ENCODE measurements at regions not wholly inside any gene's neighbourhood (a gene's known extent, or its start where the extent isn't known, plus 50 kb on each side); places are given as distances from the start of the nearest gene placed in this dataset.

GRCh38 chr3:65114041-65114440 lies 426.2 kb upstream of the ADAMTS9 start:
- DNase-seq (ENCODE audit: low spot score): no peak

- no peak for DNase-seq (ENCODE audit: low spot score)
Observed at GRCh38 chr3:65112751-65113300, 425.0 kb upstream of the ADAMTS9 start.

GRCh38 chr3:65110661-65111060 lies 422.9 kb upstream of the ADAMTS9 start:
- no peak for DNase-seq (ENCODE audit: low spot score)

DNA sequence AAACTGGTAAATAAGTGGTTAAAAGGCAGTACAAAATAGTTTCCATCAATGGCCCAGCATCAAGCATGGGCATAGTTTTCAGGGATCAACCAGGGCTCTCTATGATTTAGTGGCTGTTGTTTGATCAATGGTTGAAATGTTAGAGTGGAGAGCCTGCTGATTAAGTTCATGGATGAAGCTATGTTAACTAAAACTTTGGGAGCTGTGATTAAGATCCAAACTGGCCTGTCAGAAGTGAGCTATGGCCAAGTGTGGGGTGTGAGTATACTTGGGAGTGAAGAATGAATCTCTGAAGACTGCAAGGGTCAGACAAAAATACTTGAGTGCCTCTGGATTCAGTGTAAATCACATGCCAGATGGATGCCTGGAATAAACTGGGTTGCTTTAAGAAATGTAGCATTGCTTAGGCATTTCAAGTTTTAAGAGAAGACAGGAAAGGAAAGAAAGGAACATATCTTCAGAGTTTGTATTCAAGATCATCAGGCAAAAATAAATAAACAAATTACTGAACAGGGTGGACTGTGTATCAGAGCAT lies 422.2 kb upstream of the ADAMTS9 start:
- DNase-seq (ENCODE audit: low spot score): no peak

DNA sequence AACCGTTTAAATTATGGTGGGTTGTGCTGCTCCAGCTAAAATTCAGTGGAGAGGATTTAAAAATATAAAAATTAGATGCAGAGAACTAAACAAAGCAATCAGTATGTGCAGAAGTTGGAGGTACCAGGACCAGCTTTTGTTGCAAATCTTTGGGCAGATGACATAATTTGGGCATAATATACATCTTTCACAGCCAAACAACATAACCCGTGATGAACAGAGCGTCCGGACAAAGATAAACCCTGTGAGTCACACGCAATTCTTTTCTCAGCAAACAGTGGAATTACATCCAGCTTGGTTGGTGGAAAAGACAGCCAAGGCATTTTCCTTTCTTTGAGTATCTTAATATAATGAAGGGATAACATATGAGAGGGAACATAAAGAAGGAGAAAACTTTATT lies 419.4 kb upstream of the ADAMTS9 start:
- peak; percentile 38 for DNase-seq (ENCODE audit: low spot score)

- DNase-seq (ENCODE audit: low spot score): no peak
Observed at GRCh38 chr3:65101450-65101849, 413.6 kb upstream of the ADAMTS9 start.

- no peak for DNase-seq (ENCODE audit: low spot score)
Observed at GRCh38 chr3:65098400-65098799, 410.6 kb upstream of the ADAMTS9 start.

- no peak for DNase-seq (ENCODE audit: low spot score)
Observed at GRCh38 chr3:65096110-65096745, 408.4 kb upstream of the ADAMTS9 start.

DNA sequence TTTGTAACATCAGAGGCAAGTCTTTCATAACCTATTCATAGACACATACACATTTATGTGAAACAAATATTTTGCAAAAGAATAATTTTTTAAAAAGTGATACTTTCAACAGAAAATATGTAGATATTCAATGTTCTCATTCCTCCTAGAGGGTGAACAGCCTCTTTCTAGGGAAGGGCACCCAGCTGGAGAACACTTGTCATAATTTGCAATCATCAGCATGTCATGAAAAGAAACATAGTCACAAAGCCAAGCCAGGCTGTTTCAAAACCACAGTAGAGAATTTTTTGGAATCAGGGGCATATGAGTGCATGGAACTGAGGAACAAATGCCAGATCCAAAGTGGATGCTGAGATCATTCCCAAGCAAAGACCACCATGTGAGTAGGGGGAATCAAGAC lies 406.9 kb upstream of the ADAMTS9 start:
- no peak for DNase-seq (ENCODE audit: low spot score)

DNA sequence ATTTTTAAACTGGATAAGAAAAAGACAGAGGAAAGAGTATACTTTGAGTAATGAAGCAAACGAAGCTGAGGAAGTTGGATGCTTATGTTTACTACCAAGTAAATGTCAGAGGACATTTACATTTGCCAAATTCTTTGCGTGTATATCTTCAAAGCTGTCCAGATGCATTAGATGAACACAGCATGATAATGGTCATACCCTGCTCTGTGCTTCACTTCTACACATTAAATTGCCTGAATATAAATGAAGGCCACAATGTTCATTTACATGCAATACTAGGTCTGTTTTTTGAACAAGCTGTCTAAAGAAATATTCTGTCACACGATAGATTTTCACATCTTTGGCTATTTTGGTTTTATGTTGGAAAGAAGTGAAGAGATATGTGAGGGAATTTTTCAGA lies 405.8 kb upstream of the ADAMTS9 start:
- DNase-seq (ENCODE audit: low spot score): no peak

DNA sequence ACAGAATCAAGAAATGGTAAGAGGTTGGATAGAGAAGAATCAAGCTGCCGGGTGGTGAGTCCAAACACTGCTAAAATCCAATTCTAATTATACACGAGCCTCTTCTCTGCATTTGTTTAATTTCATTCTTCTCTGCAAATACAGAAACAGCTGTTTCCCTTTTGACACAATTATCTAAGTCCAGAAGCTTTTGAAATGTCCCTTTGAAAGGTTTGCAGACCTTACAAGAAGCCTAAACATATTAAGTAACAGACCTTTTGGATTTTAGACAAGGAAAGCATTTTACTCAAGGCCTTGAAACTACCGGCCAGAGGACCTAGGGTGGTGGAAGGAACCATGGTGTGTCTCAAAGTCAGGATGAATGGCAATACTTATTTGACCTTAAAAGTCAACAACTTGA lies 403.8 kb upstream of the ADAMTS9 start:
- DNase-seq (ENCODE audit: low spot score): no peak

DNA sequence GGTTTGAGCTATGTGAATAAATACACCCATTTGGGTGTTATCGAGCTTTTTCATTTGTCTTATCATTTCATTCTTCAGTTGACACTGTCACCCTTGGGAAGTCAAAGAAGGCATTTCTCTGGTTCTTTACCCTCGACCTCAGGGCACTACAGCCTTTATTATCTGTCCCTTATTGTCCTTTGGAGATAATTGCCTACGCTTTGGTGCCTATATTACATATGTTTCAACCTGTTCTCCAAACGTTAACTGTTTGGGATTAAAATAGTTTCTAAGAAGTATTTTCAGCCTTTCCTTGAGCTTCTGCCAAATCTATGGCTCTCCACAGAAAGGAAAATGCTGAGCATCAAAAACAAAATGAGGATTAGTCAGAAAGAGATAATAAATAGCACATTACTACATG lies 395.4 kb upstream of the ADAMTS9 start:
- DNase-seq (ENCODE audit: low spot score): no peak

- DNase-seq (ENCODE audit: low spot score): no peak
Observed at GRCh38 chr3:65081536-65081935, 393.7 kb upstream of the ADAMTS9 start.

DNA sequence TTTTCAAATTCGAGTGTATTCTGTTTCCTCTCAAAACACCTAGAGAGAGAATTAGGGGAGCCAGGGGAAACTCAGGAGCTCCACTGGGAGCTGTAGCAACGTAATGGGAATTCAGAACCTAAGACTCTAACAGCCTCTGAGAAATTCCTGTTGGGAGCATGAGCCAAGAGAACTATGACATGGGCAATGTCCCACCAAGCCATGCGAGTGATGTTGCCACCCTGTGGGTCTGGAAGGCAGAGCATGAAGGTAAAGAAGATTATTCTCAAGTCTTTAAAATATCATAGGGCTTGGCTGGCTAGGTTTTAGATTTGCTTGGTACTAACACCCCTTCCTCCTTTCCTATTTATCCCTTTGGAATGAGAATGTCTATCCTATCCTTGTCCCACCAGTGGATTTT lies 392.6 kb upstream of the ADAMTS9 start:
- DNase-seq (ENCODE audit: low spot score): peak; percentile 4

GRCh38 chr3:65079560-65079959 lies 391.8 kb upstream of the ADAMTS9 start:
- no peak for DNase-seq (ENCODE audit: low spot score)

GRCh38 chr3:65078748-65079147 lies 390.9 kb upstream of the ADAMTS9 start:
- no peak for DNase-seq (ENCODE audit: low spot score)

DNA sequence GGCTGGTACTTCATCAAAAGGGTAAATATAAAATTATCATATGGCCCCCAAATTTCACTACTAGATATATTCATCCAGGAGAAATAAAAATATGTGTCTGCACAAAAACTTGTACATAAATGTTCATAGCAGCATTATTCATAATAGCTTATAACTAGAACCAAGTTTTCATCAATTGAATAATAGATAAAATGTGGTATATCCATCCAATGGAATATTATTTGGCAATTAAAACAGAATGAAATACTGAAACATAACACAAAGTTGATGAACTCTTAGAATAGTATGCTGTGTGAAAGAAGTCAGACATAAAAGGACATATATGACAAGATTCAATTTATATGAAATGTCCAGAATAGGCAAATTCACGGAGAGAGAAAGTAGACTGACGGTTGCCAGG lies 389.3 kb upstream of the ADAMTS9 start:
- DNase-seq (ENCODE audit: low spot score): no peak

DNA sequence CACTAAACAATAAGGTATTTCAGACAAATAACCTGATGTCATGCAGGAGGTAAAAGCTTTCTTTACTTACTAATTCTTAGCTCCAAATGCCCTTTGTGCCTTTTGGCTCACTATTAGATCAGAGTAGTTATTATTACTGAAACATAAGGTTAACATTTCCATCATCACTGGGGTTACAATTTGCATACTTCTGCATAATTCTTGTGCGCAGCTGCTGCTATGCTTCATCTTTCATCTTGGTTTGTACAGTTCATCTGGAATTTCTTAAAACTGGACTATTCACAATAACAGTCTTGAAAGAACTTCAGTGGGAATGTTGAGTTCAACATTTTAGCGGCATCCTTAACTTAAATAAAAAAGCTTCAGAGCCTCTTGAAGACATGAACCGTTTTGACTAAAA lies 383.2 kb upstream of the ADAMTS9 start:
- DNase-seq (ENCODE audit: low spot score): no peak

GRCh38 chr3:65060904-65061303 lies 373.1 kb upstream of the ADAMTS9 start:
- DNase-seq (ENCODE audit: low spot score): no peak

- peak; percentile 12 for DNase-seq (ENCODE audit: low spot score)
Observed at GRCh38 chr3:65052101-65052500, 364.3 kb upstream of the ADAMTS9 start.

DNA sequence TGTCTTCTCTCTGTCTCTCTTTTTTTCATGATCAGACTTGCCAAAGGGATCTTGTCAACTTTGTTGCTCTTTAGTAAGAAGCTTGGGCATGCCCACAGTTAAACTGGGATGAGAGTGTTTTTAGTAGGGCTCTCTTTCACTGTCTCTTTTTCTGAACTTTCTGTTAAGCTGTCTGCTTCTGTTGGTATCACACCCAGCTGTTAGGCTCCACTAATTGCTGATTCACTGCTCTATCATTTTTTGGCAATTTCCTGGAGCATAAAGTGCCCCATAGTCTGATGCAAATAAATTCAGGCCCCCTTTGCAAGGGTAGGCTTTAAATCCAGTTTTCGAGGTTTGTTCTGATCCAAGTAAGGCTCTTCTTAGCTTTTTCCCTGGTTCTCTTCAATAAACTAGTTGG lies 360.4 kb upstream of the ADAMTS9 start:
- peak; percentile 8 for DNase-seq (ENCODE audit: low spot score)

- DNase-seq (ENCODE audit: low spot score): no peak
Observed at GRCh38 chr3:65045138-65045537, 357.3 kb upstream of the ADAMTS9 start.

GRCh38 chr3:65044401-65044800 lies 356.6 kb upstream of the ADAMTS9 start:
- no peak for DNase-seq (ENCODE audit: low spot score)

DNA sequence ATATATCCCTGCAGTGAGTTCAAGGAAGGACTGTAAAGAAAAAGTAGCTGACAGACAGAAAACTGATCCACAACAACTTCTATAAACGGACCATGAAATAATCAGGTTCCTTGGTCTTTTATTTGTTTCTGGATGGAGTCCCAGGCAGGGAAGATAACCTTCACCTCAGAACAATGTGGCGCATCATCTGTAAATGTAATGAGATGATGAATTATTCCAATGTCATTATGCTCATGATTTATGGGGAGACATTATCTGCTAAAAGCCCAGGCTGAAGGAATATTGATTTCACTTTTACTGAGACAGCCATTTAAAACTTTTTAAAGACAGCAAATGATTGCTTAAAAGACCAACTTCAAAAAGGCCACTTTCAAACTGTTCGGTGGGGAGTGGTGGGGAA lies 354.9 kb upstream of the ADAMTS9 start:
- no peak for DNase-seq (ENCODE audit: low spot score)

All from A172 (cell line).